ENCODE measurements at regions not wholly inside any gene's neighbourhood (a gene's known extent, or its start where the extent isn't known, plus 50 kb on each side); places are given as distances from the start of the nearest gene placed in this dataset.

DNA sequence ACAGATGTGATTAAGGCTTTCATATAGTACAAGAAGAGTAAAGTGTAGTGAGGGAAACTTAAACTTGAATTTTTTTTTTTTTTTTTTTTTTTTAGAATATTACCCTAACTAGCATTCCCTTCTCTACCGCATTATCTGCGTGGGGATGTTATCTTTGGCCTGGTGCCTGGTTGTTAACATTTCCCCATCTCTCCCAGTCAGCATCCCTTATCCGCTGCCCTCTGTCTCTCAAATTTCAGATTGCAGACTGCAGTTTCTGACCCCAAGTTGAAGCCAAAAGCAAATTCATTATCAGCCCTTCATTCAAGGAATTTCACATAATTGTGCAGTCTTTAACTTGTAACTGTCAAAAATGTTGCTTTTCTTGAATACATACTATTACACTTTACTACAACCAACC is 353.0 kb downstream of the PLOD2 start:
- TF ChIP-seq CTCF (IDR thresholded peaks at IDR 0.05) (peak; percentile 41), ZFX (IDR thresholded peaks at IDR 0.05; ENCODE audit: borderline replicate concordance) (no peak)

Measured in 22Rv1 (cell line).